WERI-Rb-1 (cell line): ENCODE measurements at regions not wholly inside any gene's neighbourhood (a gene's known extent, or its start where the extent isn't known, plus 50 kb on each side); places are given as distances from the start of the nearest gene placed in this dataset.

Source experiments
- DNase-seq: peaks from one replicate; pipeline ENCODE4 v3.0.0-alpha.2; 2020
- H3K27ac ChIP-seq: fragments of 250-450 bp; sonication (Bioruptor Pico); 2 replicates; pipeline ENCODE4 v1.5.1; 2020; ENCODE audit warnings: mild to moderate bottlenecking, moderate library complexity
- H3K27me3 ChIP-seq: fragments of 250-450 bp; sonication (Bioruptor Pico); 2 replicates; pipeline ENCODE4 v1.5.1; 2021; ENCODE audit warnings: mild to moderate bottlenecking, low read depth, moderate library complexity; ENCODE audit not compliant: insufficient read depth, severe bottlenecking
- H3K36me3 ChIP-seq: fragments of 250-450 bp; sonication (Bioruptor Pico); 2 replicates; pipeline ENCODE4 v1.5.1; 2020; ENCODE audit warnings: mild to moderate bottlenecking, moderate library complexity
- H3K4me3 ChIP-seq: 2 replicates; pipeline ENCODE4 v1.5.1; 2011; ENCODE audit warnings: low read depth, mild to moderate bottlenecking, control low read depth, low read length
- H3K9me3 ChIP-seq: fragments of 250-450 bp; sonication (Bioruptor Pico); 2 replicates; pipeline ENCODE4 v1.5.1; 2021; ENCODE audit warnings: mild to moderate bottlenecking, moderate library complexity; ENCODE audit not compliant: severe bottlenecking
- CTCF ChIP-seq: IDR thresholded peaks from 2 replicates; pipeline ENCODE4 v1.5.1; 2011; ENCODE audit warnings: low read depth, mild to moderate bottlenecking, control low read depth, inconsistent platforms, low read length

GRCh38 chr2:212945526-212945925 is 205.9 kb downstream of the IKZF2 start:
- Histone ChIP-seq H3K36me3 (no peaks in the 10 kb centered on the region), H3K27ac (no peak overlapping the region), H3K4me3 (no peak overlapping the region), H3K9me3 (no peaks in the 10 kb centered on the region), H3K27me3 (no peaks in the 10 kb centered on the region)
- TF ChIP-seq CTCF: no peak
- no peak for DNase-seq

DNA sequence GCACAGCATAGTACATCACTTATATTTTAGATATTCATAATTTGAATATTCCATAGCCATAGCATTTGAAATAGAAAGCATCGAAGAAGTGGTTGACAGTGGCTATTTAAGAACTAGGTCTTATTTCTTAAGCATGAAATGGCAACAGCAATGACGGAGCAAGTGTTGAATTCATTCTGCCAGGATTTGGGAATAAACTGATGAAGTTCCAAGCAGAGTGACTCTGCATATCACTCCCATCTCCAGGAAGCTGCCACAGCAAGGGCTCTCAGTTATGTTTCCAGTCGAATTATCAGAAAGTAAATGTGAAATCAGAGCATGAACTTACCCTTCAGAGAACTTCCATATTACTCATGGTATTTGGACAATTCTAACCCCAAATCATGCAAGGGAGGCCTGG is 208.1 kb downstream of the IKZF2 start:
- H3K36me3 ChIP-seq: no peaks in the 10 kb centered on the region
- no peaks in the 10 kb centered on the region for H3K9me3 ChIP-seq
- TF ChIP-seq CTCF: no peak
- no peaks in the 10 kb centered on the region for H3K27me3 ChIP-seq
- H3K27ac ChIP-seq: no peak overlapping the region
- DNase-seq: no peak
- H3K4me3 ChIP-seq: no peak overlapping the region

DNA sequence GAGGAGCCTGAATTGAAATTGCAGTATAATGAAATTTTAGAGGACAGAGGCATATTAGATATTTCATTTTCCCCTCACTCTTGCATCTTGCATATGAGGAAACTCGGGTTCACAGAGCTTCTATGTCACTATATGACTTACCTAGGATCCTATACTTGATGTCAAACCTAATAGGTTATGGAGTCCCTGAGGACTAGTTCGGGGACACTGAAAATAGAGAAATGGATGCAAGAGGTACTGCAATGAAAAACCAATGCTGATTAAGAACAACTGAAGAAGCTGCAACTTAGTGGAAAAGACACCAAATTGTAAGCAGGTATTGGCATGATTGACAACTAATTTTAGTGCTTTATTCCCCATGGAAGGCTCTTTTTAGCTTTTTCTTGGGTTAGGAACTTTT is 210.1 kb downstream of the IKZF2 start:
- DNase-seq: no peak
- Histone ChIP-seq H3K27ac (no peak overlapping the region), H3K36me3 (no peaks in the 10 kb centered on the region), H3K27me3 (no peaks in the 10 kb centered on the region), H3K9me3 (no peaks in the 10 kb centered on the region), H3K4me3 (no peak overlapping the region)
- no peak for TF ChIP-seq CTCF

GRCh38 chr2:212940816-212941215 is 210.6 kb downstream of the IKZF2 start:
- DNase-seq: no peak
- Histone ChIP-seq H3K9me3 (no peaks in the 10 kb centered on the region), H3K36me3 (no peaks in the 10 kb centered on the region), H3K27ac (no peak overlapping the region), H3K27me3 (no peaks in the 10 kb centered on the region), H3K4me3 (no peak overlapping the region)
- no peak for TF ChIP-seq CTCF

DNA sequence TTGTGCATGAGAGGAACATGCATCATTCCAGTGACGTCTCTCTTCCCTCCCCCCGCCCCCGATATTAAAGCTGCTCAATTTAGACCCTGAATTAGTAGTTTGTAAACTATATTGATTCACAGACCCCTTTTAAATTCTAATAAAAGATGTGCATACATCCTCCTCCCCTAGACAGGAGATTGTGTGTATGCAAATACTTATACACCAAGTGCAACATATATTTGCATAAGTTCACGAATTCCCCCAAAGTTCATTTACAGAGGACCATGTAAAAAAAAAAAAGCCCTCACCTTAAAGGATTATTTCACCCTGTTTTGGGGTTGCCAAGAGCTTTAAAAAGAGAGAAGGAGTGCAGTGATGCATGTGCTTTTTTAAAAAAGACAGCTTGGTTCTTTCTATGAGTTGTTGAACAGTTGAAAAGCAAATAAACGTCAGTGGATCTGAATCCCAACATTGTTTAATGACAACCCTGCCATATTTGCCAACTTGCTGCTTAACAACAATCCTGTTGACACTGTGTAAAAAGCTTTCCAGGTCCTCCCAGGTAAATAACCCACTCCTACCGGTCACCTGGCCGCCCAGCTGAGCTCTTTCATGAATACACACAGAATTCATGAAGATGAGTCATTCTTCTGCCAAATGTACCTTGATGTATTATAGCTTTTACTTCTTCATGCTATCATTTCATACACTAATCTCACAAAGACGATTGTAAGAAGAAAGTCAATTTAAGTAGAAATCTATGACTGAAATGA is 211.5 kb downstream of the IKZF2 start:
- Histone ChIP-seq H3K4me3 (no peak overlapping the region), H3K27ac (no peak overlapping the region), H3K36me3 (no peaks in the 10 kb centered on the region), H3K9me3 (no peaks in the 10 kb centered on the region), H3K27me3 (no peaks in the 10 kb centered on the region)
- DNase-seq: no peak
- no peak for TF ChIP-seq CTCF
